ENCODE measurements at regions not wholly inside any gene's neighbourhood (a gene's known extent, or its start where the extent isn't known, plus 50 kb on each side); places are given as distances from the start of the nearest gene placed in this dataset.

DNA sequence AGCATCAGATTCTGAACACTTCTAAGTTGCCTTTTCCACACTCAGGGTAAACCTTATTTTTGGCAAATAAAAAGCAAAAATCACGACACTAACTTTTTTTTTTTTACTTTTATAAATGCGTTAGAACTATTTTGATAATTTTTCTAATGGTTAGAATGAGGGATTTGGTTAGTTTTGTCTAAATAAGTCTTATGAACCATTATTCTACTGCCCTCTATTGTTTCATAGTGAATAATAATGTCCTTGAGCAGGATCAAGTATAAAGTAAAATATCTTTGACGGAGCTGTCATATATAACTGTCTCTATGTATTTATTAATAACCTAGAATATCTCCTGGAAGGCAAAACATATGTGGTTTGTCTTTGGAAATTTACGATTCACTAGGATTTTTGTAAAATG is 631.8 kb downstream of the GABRG2 start:
- no peak overlapping the region for H3K23ac ChIP-seq (ENCODE audit: insufficient read length, low read depth, low read length)
- no peak overlapping the region for H2BK15ac ChIP-seq (ENCODE audit: low read depth, low read length)
- H4K91ac ChIP-seq (ENCODE audit: insufficient read length, low read depth, low read length): no peak overlapping the region
- no peak for DNase-seq
- H3K4me1 ChIP-seq (ENCODE audit: insufficient read depth, low read length): no peaks in the 10 kb centered on the region
- no peak overlapping the region for H3K27ac ChIP-seq (ENCODE audit: insufficient read length, low read depth, low read length)
- no peaks in the 10 kb centered on the region for H3K9me3 ChIP-seq (ENCODE audit: control insufficient read depth, low read depth, low read length)
- H2BK120ac ChIP-seq (ENCODE audit: low read depth, low read length, poor library complexity, severe bottlenecking): no peak overlapping the region
- H3K4me1 Mint-ChIP-seq: no peaks in the 10 kb centered on the region
- no peak overlapping the region for H4K5ac ChIP-seq (ENCODE audit: insufficient read length, low read depth, low read length)
- H3K9me3 Mint-ChIP-seq: peaks cover 37 to 38% of the 10 kb centered on the region in 2 experiments
- no peak overlapping the region for H2AFZ ChIP-seq (ENCODE audit: low read length)
- H3K4ac ChIP-seq (ENCODE audit: low read depth, low read length): no peak overlapping the region
- H3K4me2 ChIP-seq (ENCODE audit: insufficient read depth, insufficient read length, low read length): no peak overlapping the region
- H3T11ph ChIP-seq (ENCODE audit: low read length): no peak overlapping the region
- no peaks in the 10 kb centered on the region for H3K79me2 ChIP-seq (ENCODE audit: insufficient read depth, low read length)
- H3K27ac Mint-ChIP-seq: no peak overlapping the region
- no peak overlapping the region for H2BK5ac ChIP-seq (ENCODE audit: insufficient read length, low read length)
- H3K23me2 ChIP-seq (ENCODE audit: insufficient read length, low read depth, low read length, poor library complexity, severe bottlenecking): no peaks in the 10 kb centered on the region
- no peak overlapping the region for H4K8ac ChIP-seq (replicated peaks; ENCODE audit: insufficient read length, low read depth, low read length)
- H3K4me3 Mint-ChIP-seq: no peak overlapping the region
- H2BK12ac ChIP-seq (ENCODE audit: insufficient read length, low read depth, low read length): no peak overlapping the region
- H3K27me3 Mint-ChIP-seq (ENCODE audit: low read depth): no peaks in the 10 kb centered on the region
- no peaks in the 10 kb centered on the region for H4K20me1 ChIP-seq (ENCODE audit: control insufficient read depth, insufficient read depth, insufficient read length)
- no peak overlapping the region for H3K56ac ChIP-seq (ENCODE audit: insufficient read length, low read depth, low read length)
- WGBS (ENCODE audit: extremely low coverage, insufficient read length, low lambda C conversion rate): no CpG with 5 or more reads among the region's 4 CpGs
- no peaks in the 10 kb centered on the region for H3K79me1 ChIP-seq (ENCODE audit: insufficient read depth, low read depth, low read length, poor library complexity, severe bottlenecking)
- no peaks in the 10 kb centered on the region for H3K27me3 ChIP-seq (ENCODE audit: insufficient read depth, low read length)
- no peak overlapping the region for H2AK5ac ChIP-seq (ENCODE audit: insufficient read length, low read length)
- TF ChIP-seq, protein P1, sequence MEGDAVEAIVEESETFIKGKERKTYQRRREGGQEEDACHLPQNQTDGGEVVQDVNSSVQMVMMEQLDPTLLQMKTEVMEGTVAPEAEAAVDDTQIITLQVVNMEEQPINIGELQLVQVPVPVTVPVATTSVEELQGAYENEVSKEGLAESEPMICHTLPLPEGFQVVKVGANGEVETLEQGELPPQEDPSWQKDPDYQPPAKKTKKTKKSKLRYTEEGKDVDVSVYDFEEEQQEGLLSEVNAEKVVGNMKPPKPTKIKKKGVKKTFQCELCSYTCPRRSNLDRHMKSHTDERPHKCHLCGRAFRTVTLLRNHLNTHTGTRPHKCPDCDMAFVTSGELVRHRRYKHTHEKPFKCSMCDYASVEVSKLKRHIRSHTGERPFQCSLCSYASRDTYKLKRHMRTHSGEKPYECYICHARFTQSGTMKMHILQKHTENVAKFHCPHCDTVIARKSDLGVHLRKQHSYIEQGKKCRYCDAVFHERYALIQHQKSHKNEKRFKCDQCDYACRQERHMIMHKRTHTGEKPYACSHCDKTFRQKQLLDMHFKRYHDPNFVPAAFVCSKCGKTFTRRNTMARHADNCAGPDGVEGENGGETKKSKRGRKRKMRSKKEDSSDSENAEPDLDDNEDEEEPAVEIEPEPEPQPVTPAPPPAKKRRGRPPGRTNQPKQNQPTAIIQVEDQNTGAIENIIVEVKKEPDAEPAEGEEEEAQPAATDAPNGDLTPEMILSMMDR (conservative IDR thresholded peaks at IDR 0.05): no peak
- H3K14ac ChIP-seq (ENCODE audit: insufficient read depth, low read length): no peak overlapping the region
- H3K18ac ChIP-seq (ENCODE audit: insufficient read length, low read depth, low read length): no peak overlapping the region
- no peak overlapping the region for H3K9ac ChIP-seq (ENCODE audit: extremely low read depth, insufficient read length, low read length)
- peaks cover 10 to 34% (median 20%) of the 10 kb centered on the region in 3 experiments for H3K36me3 Mint-ChIP-seq (ENCODE audit: insufficient read depth in 1 of 3, low read depth in 3 of 3)
- H2BK20ac ChIP-seq (ENCODE audit: low read depth, low read length, poor library complexity, severe bottlenecking): no peak overlapping the region
